IMR-90 (cell line): ENCODE measurements at regions not wholly inside any gene's neighbourhood (a gene's known extent, or its start where the extent isn't known, plus 50 kb on each side); places are given as distances from the start of the nearest gene placed in this dataset.

Source experiments
- ATAC-seq: fragments of 200-7000 bp; cut with Tn5 transposase; 2 replicates; pipeline ENCODE4 v1.9.1; 2020; ENCODE audit warnings: low read depth, mild to moderate bottlenecking, moderate library complexity
- BruUV-seq: library from RNA; stranded (reverse); fragments of 400-500 nt; replicated peaks from 2 replicates; lab custom pipeline; 2021; lab: Mats Ljungman, UMichigan
- CTCF ChIA-PET: fragments of 300-600 bp; formaldehyde crosslinking; extraction: SDS; loops from one replicate; lab custom pipeline; 2021; ENCODE audit warnings: antibody characterized with exemption; lab: Yijun Ruan, JAX
- POLR2A ChIA-PET: fragments of 300-600 bp; sonication (Branson Sonifier 250); formaldehyde crosslinking; loops from one replicate; lab custom pipeline; 2022; ENCODE audit warnings: antibody characterized with exemption; ENCODE audit not compliant: unreplicated experiment; lab: Charles Lee
- DNase-seq: peaks from one replicate; pipeline ENCODE4 v3.0.0; 2013
- H2AFZ ChIP-seq: replicated peaks from 2 replicates; pipeline ENCODE3; 2013; ENCODE audit warnings: low read length, mild to moderate bottlenecking; ENCODE audit not compliant: poor library complexity
- H2AK5ac ChIP-seq: 2 replicates; pipeline ENCODE4 v1.6.1; 2013; ENCODE audit warnings: low read depth, low read length, inconsistent platforms
- H2AK9ac ChIP-seq: replicated peaks from 2 replicates; pipeline ENCODE3; 2013; ENCODE audit warnings: mild to moderate bottlenecking, low read depth, low read length, moderate library complexity; ENCODE audit not compliant: poor library complexity
- H2BK120ac ChIP-seq: 2 replicates; pipeline ENCODE4 v1.6.1; 2013; ENCODE audit warnings: low read depth, low read length, inconsistent platforms
- H2BK15ac ChIP-seq: 3 replicates; pipeline ENCODE4 v1.6.1; 2013; ENCODE audit warnings: low read depth, low read length, inconsistent platforms
- H2BK20ac ChIP-seq: 2 replicates; pipeline ENCODE4 v1.6.1; 2013; ENCODE audit warnings: low read depth, mild to moderate bottlenecking, inconsistent platforms, low read length, moderate library complexity
- H2BK5ac ChIP-seq: 2 replicates; pipeline ENCODE4 v1.6.1; 2013; ENCODE audit warnings: mild to moderate bottlenecking, low read depth, low read length, inconsistent platforms; ENCODE audit not compliant: poor library complexity, severe bottlenecking
- H3K14ac ChIP-seq: replicated peaks from 2 replicates; pipeline ENCODE4 v1.6.1; 2013; ENCODE audit warnings: low read depth, low read length, inconsistent platforms
- H3K18ac ChIP-seq: 2 replicates; pipeline ENCODE4 v1.6.1; 2013; ENCODE audit warnings: low read depth, low read length, control low read depth
- H3K23ac ChIP-seq: 2 replicates; pipeline ENCODE4 v1.6.1; 2013; ENCODE audit warnings: low read depth, low read length, inconsistent platforms
- H3K27ac ChIP-seq: 2 replicates; pipeline ENCODE4 v1.5.1; 2013; ENCODE audit warnings: mild to moderate bottlenecking, control low read depth, low read length; ENCODE audit not compliant: insufficient read depth
- H3K27me3 ChIP-seq: 2 replicates; pipeline ENCODE4 v1.6.1; 2013; ENCODE audit warnings: low read length; ENCODE audit not compliant: control insufficient read depth, insufficient read depth
- H3K36me3 ChIP-seq: 2 replicates; pipeline ENCODE4 v1.6.1; 2013; ENCODE audit warnings: low read length, mixed read lengths; ENCODE audit not compliant: control insufficient read depth, insufficient read depth
- H3K4ac ChIP-seq: 2 replicates; pipeline ENCODE4 v1.6.1; 2013; ENCODE audit warnings: low read depth, low read length, inconsistent platforms
- H3K4me1 ChIP-seq: 2 replicates; pipeline ENCODE4 v1.6.1; 2013; ENCODE audit warnings: low read length, mixed read lengths; ENCODE audit not compliant: control insufficient read depth, insufficient read depth
- H3K4me2 ChIP-seq: 2 replicates; pipeline ENCODE4 v1.6.1; 2013; ENCODE audit warnings: low read depth, mild to moderate bottlenecking, control low read depth, low read length, moderate library complexity
- H3K4me3 ChIP-seq: 2 replicates; pipeline ENCODE4 v1.5.1; 2013; ENCODE audit warnings: low read depth, mild to moderate bottlenecking, control low read depth, low read length, moderate library complexity; ENCODE audit not compliant: insufficient read depth
- H3K56ac ChIP-seq: 2 replicates; pipeline ENCODE4 v1.6.1; 2013; ENCODE audit warnings: low read length, inconsistent platforms; ENCODE audit not compliant: insufficient read depth; ENCODE audit errors: extremely low read depth
- H3K79me1 ChIP-seq, 2 experiments: 2 replicates each; pipeline ENCODE4 v1.6.1; 2013; ENCODE audit warnings: low read length in 2 of 2, inconsistent platforms in 1 of 2, low read depth in 1 of 2
- H3K9ac ChIP-seq: 2 replicates; pipeline ENCODE4 v1.6.1; 2013; ENCODE audit warnings: low read depth, low read length, control low read depth
- H3K9me1 ChIP-seq: 2 replicates; pipeline ENCODE4 v1.6.1; 2013; ENCODE audit warnings: low read length, inconsistent platforms; ENCODE audit not compliant: insufficient read depth
- H3K9me3 ChIP-seq: 2 replicates; pipeline ENCODE4 v1.6.1; 2013; ENCODE audit warnings: low read length; ENCODE audit not compliant: control insufficient read depth, insufficient read depth
- H4K20me1 ChIP-seq: 2 replicates; pipeline ENCODE4 v1.6.1; 2013; ENCODE audit warnings: low read length, inconsistent platforms; ENCODE audit not compliant: insufficient read depth
- H4K5ac ChIP-seq: 2 replicates; pipeline ENCODE4 v1.6.1; 2013; ENCODE audit warnings: mild to moderate bottlenecking, low read depth, low read length, control low read depth
- H4K8ac ChIP-seq, 2 experiments: 2 replicates each; pipeline ENCODE4 v1.6.1; 2013; ENCODE audit warnings: low read depth in 2 of 2, low read length in 2 of 2, control low read depth in 1 of 2, inconsistent platforms in 1 of 2
- H4K91ac ChIP-seq: 2 replicates; pipeline ENCODE4 v1.6.1; 2013; ENCODE audit warnings: low read depth, low read length, inconsistent platforms; ENCODE audit not compliant: insufficient read depth
- MXI1 ChIP-seq: IDR thresholded peaks from 2 replicates; pipeline ENCODE4 v1.6.1; 2012; ENCODE audit warnings: low read depth, mild to moderate bottlenecking, low read length, moderate library complexity, borderline replicate concordance
- WGBS, 2 experiments: methylation state at CpG; one replicate each; pipeline versions ENCODE4 v1.1.5 to v1.1.7; 2013; ENCODE audit warnings: missing lambda C conversion rate in 2 of 2; ENCODE audit not compliant: insufficient read length in 1 of 2; ENCODE audit errors: extremely low coverage in 2 of 2; 5-methylcytosine and 5-hydroxymethylcytosine counted together
- dilution Hi-C: fragments of 300-500 bp; cut with HindIII; formaldehyde crosslinking; loops from one replicate; pipeline ENCODE4 v1.14.3; 2018; ENCODE audit warnings: low sequenced_read_pairs; ENCODE audit not compliant: unreplicated experiment
- in situ Hi-C: fragments of 300-500 bp; cut with MboI; formaldehyde crosslinking; loops from 3 replicates; pipeline ENCODE4 v1.14.3; 2019; ENCODE audit warnings: low sequenced_read_pairs, inconsistent platforms, mixed read lengths
- intact Hi-C: fragments of 100-400 bp; cut with micrococcal nuclease; formaldehyde crosslinking; loops from 2 replicates; pipeline ENCODE4 v1.10.0; 2022
- TF ChIP-seq, protein P1 (sequence below): fragments of 150-350 bp; IDR thresholded peaks from 2 replicates; pipeline ENCODE4 v1.6.1; 2016; ENCODE audit warnings: low read depth, mild to moderate bottlenecking, low read length, moderate library complexity, borderline replicate concordance

DNA sequence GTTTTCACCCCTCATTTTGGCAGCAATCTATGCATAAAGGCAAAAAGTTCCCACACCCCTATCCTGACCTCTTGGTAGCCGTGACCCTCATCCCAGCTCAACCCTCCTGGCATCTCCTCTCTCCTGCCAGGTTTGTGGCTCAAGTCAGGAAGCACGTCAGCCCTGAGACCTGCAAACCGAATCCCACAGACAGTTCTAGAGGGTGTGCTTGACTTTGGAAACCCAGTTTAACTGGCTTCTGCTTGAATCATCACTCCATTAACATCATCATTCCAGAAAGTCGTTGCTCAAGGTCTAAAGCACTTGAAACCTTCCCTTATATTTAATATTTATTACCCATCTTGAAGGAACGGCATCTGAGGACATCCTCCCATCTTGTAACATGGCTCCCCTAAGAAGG lies 133.4 kb upstream of the ERG start:
- H3K56ac ChIP-seq: no peak overlapping the region
- dilution Hi-C loops (no loop called here), intact Hi-C loops (no loop called here), in situ Hi-C loops (no loop called here)
- no peak overlapping the region for H3K23ac ChIP-seq
- WGBS, 2 experiments: no CpG with 5 or more reads among the region's 5 CpGs
- no peak overlapping the region for H3K4ac ChIP-seq
- H3K79me1 ChIP-seq: no peaks in the 10 kb centered on the region
- H4K8ac ChIP-seq: no peak overlapping the region
- no peak overlapping the region for H3K14ac ChIP-seq
- DNase-seq: no peak
- H3K27ac ChIP-seq: no peak overlapping the region
- no peak overlapping the region for H2AK9ac ChIP-seq
- no peak overlapping the region for H2BK20ac ChIP-seq
- H3K9me3 ChIP-seq: peaks cover 7% of the 10 kb centered on the region; the same call in 1 of the 2 replicates
- BruUV-seq: no TSS peak
- POLR2A ChIA-PET: no interaction called here
- no peak overlapping the region for H4K5ac ChIP-seq
- ATAC-seq: no peak
- no peak overlapping the region for H2AFZ ChIP-seq
- H3K4me1 ChIP-seq: no peaks in the 10 kb centered on the region
- H4K91ac ChIP-seq: no peak overlapping the region
- H3K9me1 ChIP-seq: no peaks in the 10 kb centered on the region
- no peak overlapping the region for H2BK120ac ChIP-seq
- no peaks in the 10 kb centered on the region for H4K20me1 ChIP-seq
- H3K4me3 ChIP-seq: no peak overlapping the region
- H2BK5ac ChIP-seq: no peak overlapping the region
- no peak overlapping the region for H2BK15ac ChIP-seq
- H3K9ac ChIP-seq: no peak overlapping the region
- no peak overlapping the region for H3K4me2 ChIP-seq
- peaks cover 22% of the 10 kb centered on the region for H3K27me3 ChIP-seq
- no peaks in the 10 kb centered on the region for H3K36me3 ChIP-seq
- TF ChIP-seq, protein P1, sequence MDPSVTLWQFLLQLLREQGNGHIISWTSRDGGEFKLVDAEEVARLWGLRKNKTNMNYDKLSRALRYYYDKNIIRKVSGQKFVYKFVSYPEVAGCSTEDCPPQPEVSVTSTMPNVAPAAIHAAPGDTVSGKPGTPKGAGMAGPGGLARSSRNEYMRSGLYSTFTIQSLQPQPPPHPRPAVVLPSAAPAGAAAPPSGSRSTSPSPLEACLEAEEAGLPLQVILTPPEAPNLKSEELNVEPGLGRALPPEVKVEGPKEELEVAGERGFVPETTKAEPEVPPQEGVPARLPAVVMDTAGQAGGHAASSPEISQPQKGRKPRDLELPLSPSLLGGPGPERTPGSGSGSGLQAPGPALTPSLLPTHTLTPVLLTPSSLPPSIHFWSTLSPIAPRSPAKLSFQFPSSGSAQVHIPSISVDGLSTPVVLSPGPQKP: no peak
- TF ChIP-seq MXI1: no peak
- H2AK5ac ChIP-seq: no peak overlapping the region
- no peak overlapping the region for H3K18ac ChIP-seq
- CTCF ChIA-PET: no interaction called here
